Upper lobe of right lung (tissue), 1 donor: ENCODE measurements at regions not wholly inside any gene's neighbourhood (a gene's known extent, or its start where the extent isn't known, plus 50 kb on each side); places are given as distances from the start of the nearest gene placed in this dataset.
"Not testable (repeated sequence)": the region's sequence is repeated elsewhere in the genome, so short reads cannot be mapped to it uniquely, and the experiment has no call there.

Source experiments
- ATAC-seq: fragments of 200-7000 bp; cut with Tn5 transposase; one replicate; pipeline ENCODE4 v1.9.1; 2020; ENCODE audit warnings: mild to moderate bottlenecking, moderate library complexity
- DNase-seq: peaks from one replicate; pipeline ENCODE4 v3.0.0-alpha.2; 2020
- H3K27ac ChIP-seq: fragments of 200-600 bp; one replicate; pipeline ENCODE4 v1.8.0; 2022
- H3K27me3 ChIP-seq: fragments of 200-600 bp; one replicate; pipeline ENCODE4 v1.8.0; 2022; ENCODE audit warnings: mild to moderate bottlenecking
- H3K36me3 ChIP-seq: fragments of 200-600 bp; one replicate; pipeline ENCODE4 v1.8.0; 2022
- H3K4me1 ChIP-seq: fragments of 200-600 bp; one replicate; pipeline ENCODE4 v1.8.0; 2022
- H3K4me3 ChIP-seq: fragments of 200-600 bp; one replicate; pipeline ENCODE4 v1.8.0; 2022; ENCODE audit warnings: mild to moderate bottlenecking
- H3K9me3 ChIP-seq: fragments of 200-600 bp; one replicate; pipeline ENCODE4 v1.8.0; 2022
- intact Hi-C: fragments of 100-400 bp; cut with DNase I; formaldehyde crosslinking; loops from one replicate; pipeline ENCODE4 v1.11.0; 2022
- TF ChIP-seq, protein P1 (sequence below): fragments of 200-600 bp; IDR thresholded peaks from one replicate; pipeline ENCODE4 v1.8.0; 2022; ENCODE audit warnings: antibody characterized with exemption
- donor health status: DM: no; HTN: yes; CAD: no; lungs with severe emphysema.

DNA sequence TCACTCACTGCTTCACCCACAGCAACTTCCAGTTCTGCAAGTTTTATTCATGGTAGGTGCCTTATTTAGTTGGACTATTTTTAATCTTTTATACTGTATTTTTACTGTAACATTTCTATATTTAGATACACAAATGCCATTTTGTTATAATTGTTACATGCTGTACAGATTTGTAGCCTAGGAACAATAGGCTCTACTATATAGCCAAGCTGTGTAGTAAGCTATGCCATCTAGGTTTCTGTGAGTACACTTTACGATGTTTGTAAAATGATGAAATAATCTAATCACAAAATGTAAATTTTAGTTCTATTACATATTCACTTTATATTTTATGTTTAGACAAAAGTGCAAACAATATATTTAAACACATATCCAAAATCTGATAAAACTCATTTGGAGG, 1187.8 kb downstream of the TECRL start:
- DNase-seq (no peak), ATAC-seq (no peak)
- intact Hi-C loops: no loop called here
- no peaks in the 10 kb centered on the region for H3K4me1 ChIP-seq
- H3K9me3 ChIP-seq: no peaks in the 10 kb centered on the region
- no peak overlapping the region for H3K27ac ChIP-seq
- no peaks in the 10 kb centered on the region for H3K27me3 ChIP-seq
- no peak overlapping the region for H3K4me3 ChIP-seq
- TF ChIP-seq, protein P1, sequence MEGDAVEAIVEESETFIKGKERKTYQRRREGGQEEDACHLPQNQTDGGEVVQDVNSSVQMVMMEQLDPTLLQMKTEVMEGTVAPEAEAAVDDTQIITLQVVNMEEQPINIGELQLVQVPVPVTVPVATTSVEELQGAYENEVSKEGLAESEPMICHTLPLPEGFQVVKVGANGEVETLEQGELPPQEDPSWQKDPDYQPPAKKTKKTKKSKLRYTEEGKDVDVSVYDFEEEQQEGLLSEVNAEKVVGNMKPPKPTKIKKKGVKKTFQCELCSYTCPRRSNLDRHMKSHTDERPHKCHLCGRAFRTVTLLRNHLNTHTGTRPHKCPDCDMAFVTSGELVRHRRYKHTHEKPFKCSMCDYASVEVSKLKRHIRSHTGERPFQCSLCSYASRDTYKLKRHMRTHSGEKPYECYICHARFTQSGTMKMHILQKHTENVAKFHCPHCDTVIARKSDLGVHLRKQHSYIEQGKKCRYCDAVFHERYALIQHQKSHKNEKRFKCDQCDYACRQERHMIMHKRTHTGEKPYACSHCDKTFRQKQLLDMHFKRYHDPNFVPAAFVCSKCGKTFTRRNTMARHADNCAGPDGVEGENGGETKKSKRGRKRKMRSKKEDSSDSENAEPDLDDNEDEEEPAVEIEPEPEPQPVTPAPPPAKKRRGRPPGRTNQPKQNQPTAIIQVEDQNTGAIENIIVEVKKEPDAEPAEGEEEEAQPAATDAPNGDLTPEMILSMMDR: no peak
- no peaks in the 10 kb centered on the region for H3K36me3 ChIP-seq

DNA sequence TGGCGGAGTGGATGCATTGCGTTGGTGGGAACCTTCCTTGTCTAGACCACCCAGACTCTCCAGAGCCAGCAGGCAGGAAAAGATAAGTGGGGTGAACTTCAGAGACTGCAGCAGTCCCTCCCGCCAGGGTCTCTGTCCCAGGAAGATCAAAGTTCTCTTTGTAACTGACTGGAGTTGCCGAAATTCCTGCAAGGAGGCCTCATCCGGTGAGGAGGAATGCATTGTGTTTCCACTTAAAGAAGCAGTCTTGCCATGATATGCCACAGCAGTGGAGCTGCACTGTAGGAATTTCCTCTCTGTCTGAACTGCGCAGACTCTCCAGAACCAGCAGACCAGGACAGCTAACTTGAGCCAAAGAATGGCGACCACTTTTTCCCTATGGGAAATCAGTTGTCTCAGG, 1190.4 kb downstream of the TECRL start:
- no peak for ATAC-seq

DNA sequence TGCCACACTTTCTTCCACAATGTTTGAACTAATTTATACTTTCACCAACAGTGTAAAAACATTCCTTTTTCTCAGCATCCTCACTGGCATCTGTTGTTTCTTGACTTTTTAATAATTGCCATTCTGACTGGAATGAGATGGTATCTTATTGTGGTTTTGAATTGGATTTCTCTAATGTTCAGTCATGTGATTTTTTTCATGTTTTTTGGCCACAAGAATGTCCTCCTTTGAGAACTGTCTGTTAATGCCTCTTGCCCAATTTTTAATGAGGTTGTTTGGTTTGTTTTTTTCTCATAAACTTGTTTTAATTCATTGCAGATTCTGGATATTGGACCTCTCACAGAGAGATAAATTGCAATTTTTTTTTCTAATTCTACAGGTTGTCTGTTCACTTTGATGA, 1195.2 kb downstream of the TECRL start:
- H3K36me3 ChIP-seq: no peaks in the 10 kb centered on the region
- DNase-seq (no peak), ATAC-seq (no peak)
- no peak overlapping the region for H3K27ac ChIP-seq
- TF ChIP-seq, protein P1: no peak
- no peaks in the 10 kb centered on the region for H3K27me3 ChIP-seq
- intact Hi-C loops: no loop called here
- H3K4me1 ChIP-seq: no peaks in the 10 kb centered on the region
- no peak overlapping the region for H3K4me3 ChIP-seq
- no peaks in the 10 kb centered on the region for H3K9me3 ChIP-seq

More for the DNA sequence above, 1190.4 kb downstream of the TECRL start:
- TF ChIP-seq, protein P1: no peak
- H3K27me3 ChIP-seq: no peaks in the 10 kb centered on the region
- H3K27ac ChIP-seq: no peak overlapping the region
- DNase-seq: no peak
- H3K4me3 ChIP-seq: no peak overlapping the region
- no peaks in the 10 kb centered on the region for H3K36me3 ChIP-seq
- H3K4me1 ChIP-seq: no peaks in the 10 kb centered on the region
- H3K9me3 ChIP-seq: no peaks in the 10 kb centered on the region
- intact Hi-C loops: no loop called here

DNA sequence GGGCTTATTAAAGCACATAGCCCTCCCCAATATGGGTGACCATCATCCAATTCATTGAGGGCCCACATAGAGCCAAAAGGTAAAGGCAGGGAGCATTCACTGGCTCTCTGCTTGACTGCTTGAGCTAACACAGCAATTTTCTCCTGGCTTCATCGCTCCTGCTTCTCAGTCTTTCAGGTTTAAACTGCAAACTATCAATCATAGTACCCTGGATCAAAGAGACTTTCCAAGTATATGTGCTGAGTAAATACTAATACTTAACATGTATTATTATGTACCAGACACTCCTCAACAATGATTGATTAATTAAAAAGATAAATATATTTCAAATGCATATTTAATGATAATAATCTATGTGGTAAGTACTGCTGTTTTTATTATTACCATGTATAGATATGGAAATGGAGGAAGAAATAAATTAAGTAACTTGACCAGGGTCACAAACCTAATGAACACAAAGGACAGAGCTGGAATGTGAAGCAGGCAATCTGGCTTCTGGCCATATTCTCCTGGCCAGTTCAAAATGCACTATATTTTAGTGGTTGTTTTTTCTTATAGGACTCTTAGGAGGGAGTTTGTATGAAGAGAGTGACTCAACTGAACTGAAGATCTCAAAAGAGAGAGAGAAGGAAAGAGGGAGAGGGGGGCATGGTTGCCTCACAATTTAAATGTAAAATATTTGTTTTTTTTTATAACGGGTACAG, 1197.3 kb downstream of the TECRL start:
- H3K4me1 ChIP-seq: no peaks in the 10 kb centered on the region
- TF ChIP-seq, protein P1: no peak
- ATAC-seq: no peak
- no peak overlapping the region for H3K4me3 ChIP-seq
- no peaks in the 10 kb centered on the region for H3K36me3 ChIP-seq
- H3K27ac ChIP-seq: no peak overlapping the region
- no peaks in the 10 kb centered on the region for H3K27me3 ChIP-seq
- no peaks in the 10 kb centered on the region for H3K9me3 ChIP-seq
- DNase-seq: no peak
- intact Hi-C loops: no loop called here

DNA sequence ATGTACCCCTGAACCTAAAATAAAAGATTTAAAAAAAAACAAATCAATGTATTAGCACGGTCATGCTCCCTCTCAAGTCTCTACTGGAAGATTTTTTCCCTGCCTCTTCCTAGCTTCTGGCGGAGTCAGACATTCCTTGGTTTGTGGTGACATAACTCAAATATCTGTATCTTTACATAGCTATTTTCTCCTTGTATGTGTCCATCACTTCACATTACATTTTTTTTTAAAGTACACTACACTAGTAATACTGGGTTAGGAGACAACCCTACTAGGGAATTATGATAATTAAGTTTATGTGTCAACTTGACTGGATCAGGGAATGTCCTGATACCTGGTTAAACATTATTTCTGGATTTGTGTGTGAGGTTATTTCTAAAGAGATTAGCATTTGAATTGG, 1197.9 kb downstream of the TECRL start:
- no peaks in the 10 kb centered on the region for H3K4me1 ChIP-seq
- intact Hi-C loops: no loop called here
- H3K9me3 ChIP-seq: no peaks in the 10 kb centered on the region
- no peaks in the 10 kb centered on the region for H3K36me3 ChIP-seq
- TF ChIP-seq, protein P1: no peak
- ATAC-seq (no peak), DNase-seq (no peak)
- no peak overlapping the region for H3K27ac ChIP-seq
- H3K4me3 ChIP-seq: no peak overlapping the region
- H3K27me3 ChIP-seq: no peaks in the 10 kb centered on the region

GRCh38 chr4:63193029-63193428, 1216.2 kb downstream of the TECRL start:
- intact Hi-C loops, H3K36me3 ChIP-seq, DNase-seq, H3K4me3 ChIP-seq, H3K4me1 ChIP-seq, ATAC-seq, H3K27me3 ChIP-seq, H3K27ac ChIP-seq, H3K9me3 ChIP-seq: not testable (repeated sequence)
